NCI-H2196 (cell line): ENCODE measurements at regions not wholly inside any gene's neighbourhood (a gene's known extent, or its start where the extent isn't known, plus 50 kb on each side); places are given as distances from the start of the nearest gene placed in this dataset.
"Not testable (repeated sequence)": the region's sequence is repeated elsewhere in the genome, so short reads cannot be mapped to it uniquely, and the experiment has no call there.

Source experiments
- DNase-seq: peaks from one replicate; lab custom pipeline; 2025; ENCODE audit not compliant: unreplicated experiment; lab: John Stamatoyannopoulos, UW

DNA sequence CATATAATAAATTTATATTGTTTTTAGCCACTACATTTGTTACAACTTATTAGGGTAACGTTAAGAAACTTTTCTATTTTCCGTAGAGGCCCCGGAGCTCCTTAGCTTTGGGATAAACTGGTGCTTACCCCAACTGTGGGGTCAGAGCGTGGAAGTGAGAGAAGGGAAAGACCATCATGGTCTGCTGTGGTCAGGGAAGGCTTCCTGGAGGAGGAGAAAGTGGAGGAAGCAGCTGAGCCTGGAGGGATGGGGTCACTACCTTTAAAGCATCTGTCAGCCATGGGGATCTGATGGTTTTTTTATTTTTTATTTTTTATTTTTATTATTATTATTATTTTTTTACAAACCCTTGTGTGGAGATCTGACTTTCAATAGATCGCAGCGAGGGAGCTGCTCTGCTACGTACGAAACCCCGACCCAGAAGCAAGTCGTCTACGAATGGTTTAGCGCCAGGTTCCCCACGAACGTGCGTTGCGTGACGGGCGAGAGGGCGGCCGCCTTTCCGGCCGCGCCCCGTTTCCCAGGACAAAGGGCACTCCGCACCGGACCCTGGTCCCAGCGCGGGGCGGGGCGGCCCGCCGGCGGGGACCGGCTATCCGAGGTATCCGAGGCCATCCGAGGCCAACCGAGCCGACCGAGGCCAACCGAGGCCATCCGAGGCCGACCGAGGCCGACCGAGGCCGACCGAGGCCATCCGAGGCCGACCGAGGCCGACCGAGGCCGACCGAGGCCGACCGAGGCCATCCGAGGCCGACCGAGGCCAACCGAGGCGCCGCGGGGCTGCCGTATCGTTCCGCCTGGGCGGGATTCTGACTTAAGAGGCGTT lies 1101.2 kb upstream of the TMEM132C start:
- no peak for DNase-seq

DNA sequence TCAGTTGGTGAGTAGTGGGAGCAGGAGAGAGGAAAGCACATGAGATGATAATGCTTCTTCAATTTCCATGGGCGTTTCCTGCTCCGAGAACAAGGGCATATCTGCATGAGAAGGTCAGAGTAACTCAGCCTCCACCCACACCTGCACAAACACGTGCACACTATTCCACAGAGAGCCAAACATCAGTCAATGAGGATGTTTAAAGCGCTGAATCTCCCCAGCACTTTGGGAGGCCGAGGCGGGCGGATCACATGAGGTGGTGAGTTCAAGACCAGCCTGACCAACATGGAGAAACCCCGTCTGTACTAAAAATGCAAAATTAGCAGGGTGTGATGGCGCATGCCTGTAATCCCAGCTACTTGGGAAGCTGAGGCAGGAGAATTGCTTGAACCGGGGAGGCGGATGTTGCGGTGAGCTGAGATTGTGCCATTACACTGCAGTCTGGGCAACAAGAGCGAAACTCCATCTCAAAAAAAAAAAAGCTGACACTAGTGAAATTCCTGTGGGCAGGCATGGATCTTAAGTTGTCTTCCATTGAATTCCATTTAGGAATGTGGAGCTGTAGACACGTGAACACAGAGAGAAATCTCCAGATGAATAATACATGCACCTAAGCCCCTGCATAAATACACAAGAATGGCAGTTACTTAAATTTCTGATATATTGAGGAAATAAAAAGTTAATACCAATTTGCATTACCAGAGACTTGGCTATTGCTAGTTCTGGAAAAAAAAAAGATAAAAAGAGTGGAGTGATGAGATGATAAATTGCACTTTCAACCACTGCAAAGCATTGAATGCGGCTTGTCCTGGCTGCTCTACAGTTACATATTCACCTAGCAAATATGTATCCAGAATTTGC lies 1097.4 kb upstream of the TMEM132C start:
- DNase-seq = no peak

DNA sequence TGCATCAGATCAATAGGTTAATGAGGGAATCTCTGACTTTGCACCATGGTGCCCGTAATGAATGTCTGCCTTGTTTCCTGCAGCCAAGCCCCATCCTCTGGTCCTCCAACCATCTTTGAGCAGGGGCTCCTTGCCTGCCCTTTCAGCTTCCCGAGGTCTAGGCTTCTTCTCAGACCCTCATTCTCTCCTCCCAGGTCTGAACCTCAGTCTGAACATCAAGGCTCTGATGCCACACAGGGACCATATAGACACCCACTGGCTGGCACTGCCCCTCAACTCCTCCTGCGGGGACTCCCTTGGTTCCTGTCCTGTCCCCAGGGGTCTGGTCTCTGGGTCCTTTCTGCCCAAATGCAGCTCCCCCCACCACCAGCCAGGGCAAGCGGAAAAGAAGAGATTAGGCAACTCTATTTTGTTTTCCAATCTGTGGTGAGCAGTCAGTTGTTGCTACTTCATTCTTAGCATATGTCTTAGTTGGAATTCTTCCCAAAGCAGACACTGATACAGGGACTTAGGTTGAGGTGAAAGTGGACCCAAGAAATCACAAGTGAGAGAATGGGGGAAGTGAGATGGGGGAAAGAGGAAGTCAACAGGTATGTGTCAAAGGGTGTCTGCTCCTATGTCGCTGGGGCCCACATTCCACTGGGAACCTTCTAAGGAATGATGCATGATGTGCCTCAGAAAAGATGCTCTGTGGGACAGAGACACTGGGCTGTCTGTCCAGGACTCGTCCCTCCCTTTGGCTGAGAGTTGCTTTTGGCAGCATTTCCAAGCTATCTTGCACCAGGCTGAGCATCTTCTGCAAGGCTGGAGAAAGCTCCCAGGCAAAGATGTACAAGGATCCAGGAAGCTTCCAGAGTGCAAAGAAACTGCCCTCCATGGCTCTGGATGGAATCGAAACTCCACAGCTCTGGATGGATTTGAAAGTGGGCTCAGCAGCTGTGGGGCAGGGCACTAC lies 1096.5 kb upstream of the TMEM132C start:
- DNase-seq = no peak

DNA sequence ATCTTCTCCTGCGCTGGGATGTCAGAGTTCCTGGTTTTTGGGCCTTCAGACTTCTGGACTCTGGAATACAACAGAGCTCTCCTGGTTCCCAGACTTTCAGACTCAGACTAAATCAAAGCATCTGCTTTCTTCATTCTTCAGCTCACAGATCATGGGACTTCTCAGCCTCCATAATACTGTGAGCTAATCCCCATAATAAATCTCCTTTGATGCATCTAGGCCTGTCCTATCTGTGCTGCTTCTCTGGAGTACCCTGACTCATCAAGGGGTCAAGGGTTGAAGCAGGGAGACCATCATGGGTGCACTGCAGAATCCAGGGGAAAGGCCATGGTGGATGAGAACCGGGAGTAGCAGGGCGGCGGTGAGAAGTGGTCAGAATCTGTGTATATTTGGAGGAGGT lies 1094.1 kb upstream of the TMEM132C start:
- DNase-seq = no peak

DNA sequence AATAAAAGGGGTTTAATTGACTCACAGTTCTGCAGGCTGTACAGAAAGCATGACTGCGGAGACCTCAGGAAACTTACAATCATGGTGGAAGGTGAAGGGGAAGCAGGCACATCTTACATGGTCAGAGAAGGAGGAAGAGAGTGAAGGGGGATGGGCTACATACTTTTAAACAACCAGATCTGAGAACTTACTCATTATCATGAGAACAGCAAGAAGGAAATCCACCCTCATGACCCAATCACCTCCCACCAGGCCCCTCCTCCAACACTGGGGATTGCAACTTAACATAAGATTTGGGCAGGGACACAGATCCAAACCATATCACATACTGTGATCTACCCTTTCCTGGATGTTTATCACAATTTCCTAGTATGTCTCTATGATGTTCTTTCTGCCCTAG lies 1093.0 kb upstream of the TMEM132C start:
- DNase-seq = not testable (repeated sequence)

DNA sequence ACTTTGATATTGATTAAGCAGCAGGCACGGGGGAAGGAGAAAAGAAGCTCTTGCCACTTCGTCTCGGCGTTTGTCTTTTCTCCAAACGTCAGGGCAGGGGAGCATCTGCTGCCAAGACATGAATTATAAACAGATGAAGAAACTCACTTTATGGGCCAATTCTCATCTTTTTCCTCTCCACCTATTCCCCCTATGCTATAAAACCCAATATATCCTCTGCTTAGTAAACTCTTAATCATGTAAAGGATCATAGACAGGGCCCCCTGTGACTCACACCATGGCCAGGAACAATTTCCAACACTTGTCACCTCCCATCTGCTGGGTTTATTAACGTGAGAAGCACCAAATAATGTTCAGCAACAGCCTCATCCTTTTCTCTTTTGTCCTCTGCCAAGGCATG lies 1092.1 kb upstream of the TMEM132C start:
- no peak for DNase-seq

DNA sequence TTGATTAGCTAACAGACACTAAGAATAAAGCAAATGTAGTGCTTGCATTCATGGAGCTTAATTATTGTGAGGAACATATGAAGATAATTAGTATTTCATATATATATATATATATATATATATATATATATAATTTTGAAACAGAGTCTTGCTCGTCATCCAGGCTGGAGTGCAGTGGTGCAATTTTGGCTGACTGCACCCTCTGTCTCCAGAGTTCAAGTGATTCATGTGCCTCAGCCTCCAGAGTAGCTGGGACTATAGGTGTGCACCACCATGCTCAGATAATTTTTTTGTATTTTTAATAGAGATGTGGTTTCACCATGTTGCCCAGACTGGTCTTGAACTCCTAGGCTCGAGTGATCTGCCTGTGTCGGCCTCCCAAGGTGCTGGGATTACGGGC lies 1091.6 kb upstream of the TMEM132C start:
- no peak for DNase-seq

DNA sequence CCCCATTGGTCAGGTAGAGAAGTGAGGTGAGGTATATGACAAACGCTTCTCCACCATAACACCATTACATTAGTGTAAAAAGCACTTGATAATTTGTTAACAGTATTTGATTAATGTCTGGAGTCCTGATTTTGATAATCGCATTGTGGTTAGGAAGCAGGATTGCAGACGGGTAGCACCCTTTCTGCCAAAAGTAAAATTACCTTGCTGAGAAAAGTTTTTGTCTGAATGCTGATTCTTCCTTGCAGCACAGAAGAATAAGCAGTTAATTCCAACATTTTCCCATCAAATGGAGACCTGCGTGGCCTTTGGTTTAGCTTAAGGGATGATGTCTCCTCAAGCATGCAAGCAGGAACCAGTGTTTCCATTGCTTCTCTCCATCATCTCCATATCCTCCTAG lies 1090.2 kb upstream of the TMEM132C start:
- DNase-seq = no peak

DNA sequence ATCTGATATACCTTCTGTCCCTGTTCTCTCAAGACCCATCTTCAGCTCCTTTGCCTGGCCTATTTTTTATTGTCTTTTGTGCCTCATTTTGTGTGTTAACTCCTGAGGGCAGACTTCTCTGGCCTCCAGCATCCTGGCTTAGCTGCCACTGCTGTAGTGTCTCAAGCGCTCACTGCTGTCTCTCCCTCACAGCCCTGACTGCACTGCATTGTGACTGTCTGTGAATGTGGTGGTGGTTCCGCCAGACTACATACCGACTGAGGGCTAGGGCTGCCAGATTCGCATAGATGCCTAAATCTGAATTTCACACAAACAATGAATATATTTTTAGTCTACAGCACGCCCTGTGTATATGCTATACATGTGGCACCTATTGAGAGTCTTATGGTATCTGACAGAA lies 1088.9 kb upstream of the TMEM132C start:
- DNase-seq = no peak

DNA sequence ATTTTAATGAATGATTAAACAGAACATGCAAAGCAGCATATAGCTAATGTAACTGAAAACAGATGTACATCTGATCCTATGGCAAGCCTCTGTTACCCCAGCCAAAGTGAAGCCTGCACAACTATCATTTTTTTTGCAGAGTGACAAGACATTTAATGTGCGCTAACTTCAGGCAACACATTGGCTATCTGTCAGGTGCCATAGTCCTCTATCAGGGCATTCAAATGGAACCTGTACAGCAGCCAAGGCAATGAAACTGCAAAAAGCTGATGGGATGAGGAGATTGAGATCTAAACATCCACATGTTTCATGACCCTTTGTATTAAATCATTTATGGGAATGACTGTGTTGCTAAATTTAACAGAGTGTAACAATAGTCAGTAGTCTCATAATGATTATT lies 1088.5 kb upstream of the TMEM132C start:
- DNase-seq = no peak

DNA sequence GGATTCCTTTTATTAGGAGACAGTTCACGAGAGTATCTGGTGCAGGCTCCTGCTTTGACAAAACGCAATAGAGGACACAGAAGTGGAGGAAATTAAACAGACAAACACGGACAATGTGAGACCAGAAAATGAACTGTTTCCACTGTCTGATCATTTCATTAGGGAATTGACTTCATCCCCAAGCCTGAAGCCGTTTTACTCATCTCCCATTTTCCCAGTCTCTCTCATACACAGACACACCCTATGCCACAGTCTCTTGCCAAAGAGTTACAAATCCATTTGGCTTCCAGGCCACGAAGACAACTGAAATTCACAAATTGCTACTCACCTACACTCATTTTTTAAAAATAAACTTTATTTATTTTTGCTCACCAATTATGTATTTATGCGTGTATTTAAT lies 1087.8 kb upstream of the TMEM132C start:
- DNase-seq = no peak

DNA sequence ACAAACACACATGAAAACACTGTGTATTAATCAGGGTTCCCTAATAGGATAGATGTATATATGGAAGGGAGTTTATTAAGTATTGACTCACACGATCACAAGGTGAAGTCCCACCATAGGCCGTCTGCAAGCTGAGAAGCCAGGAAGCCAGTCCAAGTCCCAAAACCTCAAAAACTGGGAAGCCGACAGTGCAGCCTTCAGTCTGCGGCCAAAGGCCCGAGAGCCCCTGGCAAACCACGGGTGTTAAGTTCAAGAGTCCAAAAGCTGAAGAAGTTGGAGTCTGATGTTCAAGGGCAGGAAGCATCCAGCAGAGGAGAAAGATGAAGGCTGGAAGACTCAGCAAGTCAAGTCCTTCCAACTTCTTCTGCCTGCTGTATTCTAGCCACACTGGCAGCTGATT lies 1085.0 kb upstream of the TMEM132C start:
- no peak for DNase-seq

DNA sequence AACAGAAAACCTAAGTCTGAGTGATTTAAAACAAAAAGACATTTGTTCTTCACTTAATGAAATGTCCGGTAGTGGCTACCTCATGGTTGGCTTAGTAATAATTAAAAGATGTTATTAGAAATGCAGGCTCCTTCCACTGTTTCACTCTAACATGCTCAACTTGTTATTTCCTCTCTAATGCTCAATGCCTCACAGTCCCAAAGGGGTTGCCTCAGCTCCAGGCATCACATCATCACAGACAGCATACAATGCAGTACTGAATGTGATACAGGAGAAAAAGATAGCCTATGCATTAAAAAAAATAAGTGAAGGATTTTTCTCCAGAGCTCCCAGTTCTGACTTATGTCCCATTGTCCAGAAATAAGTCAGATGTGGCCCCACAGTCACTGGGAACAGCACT lies 1077.0 kb upstream of the TMEM132C start:
- no peak for DNase-seq

DNA sequence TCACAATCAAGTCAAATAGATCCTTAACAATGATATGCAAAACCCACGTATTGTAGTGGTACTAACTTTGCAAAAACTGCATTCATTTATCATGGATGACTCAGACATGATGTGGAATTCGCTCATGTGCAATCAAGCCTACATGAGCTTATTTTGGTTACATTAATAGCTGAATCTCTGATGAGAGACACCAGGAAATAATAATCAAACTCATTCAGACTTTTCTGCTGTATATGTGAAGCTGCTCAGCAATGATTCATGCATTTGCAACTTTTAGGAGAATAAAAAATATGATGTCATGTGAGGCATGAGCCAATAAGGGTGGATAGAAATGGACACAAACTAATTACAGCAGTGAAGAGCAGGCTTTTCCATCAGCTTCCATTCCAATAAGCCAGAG lies 1075.8 kb upstream of the TMEM132C start:
- DNase-seq = no peak

DNA sequence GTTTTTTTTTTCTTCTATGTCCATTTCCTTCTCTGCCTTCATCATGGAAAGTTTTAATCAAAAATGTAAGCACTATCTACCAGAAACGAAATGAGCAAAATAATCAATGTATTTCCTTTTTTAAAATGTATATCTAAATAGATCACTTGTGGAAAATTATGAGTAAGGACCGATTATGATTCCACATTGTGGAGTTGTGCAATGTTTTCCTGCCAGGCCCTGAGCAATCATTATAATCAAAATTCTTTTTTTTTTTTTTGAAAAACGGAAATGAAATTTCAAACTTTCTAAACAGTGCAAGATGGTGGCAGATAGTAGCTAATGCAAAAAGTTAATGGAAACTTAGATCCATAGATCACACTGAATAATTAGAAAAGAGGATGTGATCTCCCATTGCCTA lies 1074.6 kb upstream of the TMEM132C start:
- no peak for DNase-seq

DNA sequence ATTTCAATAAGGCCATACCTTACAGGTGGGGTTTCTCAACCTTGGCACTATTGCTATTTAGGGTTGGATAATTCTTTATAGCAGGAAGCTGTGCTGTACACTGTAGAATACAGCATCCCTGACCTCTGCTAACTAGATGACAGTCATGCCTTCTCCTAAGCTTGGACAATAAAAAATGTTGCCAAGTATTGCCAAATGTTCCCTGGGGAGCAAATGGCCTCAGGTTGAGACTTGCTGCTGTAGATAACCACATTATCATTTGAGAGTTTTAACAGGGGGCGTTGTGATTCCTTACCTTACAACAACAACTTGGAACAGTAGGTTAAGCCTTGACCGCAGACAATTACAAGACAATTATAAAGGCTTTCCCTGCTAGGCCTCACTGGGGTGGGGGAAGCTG lies 1073.6 kb upstream of the TMEM132C start:
- no peak for DNase-seq

DNA sequence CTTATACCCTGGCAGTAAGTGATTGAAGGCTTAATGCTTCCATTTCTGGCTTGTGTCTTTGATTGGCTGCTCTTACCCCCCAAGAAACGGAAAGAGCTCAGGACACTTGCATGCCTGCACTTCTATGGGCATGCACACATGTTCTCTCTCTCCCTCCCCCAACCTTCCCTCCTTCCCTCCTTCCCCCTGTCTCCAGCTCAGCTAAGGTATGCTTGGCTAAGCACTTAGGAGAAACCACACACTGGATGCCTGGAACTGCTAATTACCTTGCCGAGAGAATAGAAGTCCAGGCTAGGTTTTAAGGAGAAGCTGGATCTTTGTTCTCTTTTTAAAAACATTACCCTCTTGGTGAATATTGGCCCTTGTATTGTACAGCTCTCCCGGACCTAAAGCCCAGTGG lies 1072.8 kb upstream of the TMEM132C start:
- no peak for DNase-seq

DNA sequence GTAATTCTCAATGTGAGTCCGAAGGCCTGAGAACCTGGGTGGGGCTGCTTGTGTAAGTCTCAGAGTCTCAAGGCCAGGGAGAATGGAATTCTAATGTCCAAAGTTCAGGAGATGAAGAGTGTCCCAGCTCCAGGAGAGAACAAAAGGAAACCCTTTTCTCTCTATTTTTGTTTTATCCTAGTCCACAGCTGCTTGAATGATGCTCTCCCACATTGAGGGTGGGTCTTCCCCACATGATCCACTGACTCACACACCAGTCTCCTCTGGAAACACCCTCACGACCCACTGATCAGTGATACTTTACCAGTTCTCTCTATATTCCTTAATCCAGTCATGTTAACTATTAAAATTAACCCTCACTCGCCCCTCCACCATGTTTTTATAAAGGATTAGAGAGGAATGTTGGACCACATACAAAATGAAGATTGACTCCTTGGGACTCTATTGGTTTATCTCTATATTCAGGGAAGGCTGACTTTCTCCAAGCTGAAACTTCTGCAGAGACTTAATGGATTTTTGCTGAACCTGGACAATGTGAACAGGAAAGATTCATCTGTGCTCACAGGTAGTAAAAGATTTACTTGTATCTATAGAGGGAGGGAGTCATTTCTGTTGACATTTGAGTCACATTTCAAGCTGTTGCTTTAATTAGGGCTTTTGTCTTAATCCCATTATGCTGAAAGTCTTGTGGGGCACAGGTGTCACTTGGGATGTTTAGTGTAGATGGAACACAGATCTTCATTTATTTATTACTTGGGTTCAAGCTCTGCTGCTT lies 1061.0 kb upstream of the TMEM132C start:
- DNase-seq = no peak

DNA sequence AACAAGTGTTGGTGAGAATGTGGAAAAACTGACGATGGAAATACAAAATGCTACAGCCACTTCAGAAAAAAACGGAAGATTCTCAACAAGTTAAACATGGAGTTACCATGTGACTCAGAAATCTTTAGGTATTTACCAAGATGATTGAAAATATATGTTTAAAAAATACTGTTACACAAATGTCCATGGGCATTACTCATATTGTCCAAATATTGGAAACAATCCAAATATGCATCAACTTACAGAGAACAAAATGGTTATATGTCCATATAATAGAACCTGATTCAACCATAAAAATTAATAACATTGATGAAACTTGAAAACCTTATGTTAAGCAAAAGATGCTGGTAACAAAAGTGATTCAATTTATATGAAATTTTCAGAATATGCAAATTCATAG lies 1057.7 kb upstream of the TMEM132C start:
- no peak for DNase-seq

DNA sequence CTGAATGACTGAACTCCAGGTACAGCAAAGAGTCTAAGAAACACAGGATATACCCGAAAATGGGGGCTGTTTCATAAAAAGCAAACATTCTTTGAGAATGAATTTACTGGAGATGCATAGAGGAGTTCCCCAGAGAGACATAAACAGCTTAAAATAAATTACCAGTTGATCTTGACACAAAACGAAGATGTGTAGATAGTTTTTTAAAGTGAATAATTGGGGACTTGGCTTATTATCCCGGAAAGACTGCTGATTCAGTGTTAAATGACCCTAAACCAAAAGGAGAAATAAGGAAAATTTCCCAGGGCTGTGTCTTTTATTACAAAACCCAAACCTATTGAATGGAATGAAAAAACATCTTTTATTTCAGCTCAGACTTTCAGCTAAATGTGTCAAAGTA lies 1052.8 kb upstream of the TMEM132C start:
- DNase-seq = no peak

DNA sequence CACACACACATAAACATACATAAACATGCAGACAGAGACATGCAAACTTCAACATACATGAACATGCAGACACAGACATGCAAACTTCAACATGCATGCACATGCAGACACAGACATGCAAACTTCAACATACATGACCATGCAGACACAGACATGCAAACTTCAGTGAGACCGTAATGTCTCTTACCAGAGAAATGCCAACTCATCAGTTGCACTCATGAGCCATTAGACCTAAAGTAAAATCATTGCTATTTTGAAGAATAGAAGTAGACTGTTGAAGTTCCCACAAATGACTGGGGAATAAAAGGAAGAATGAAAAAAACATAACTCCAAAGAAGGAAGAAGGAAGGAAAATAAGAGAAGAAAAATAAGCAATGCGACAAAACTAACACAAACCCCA lies 1044.0 kb upstream of the TMEM132C start:
- no peak for DNase-seq
